ENCODE measurements at regions not wholly inside any gene's neighbourhood (a gene's known extent, or its start where the extent isn't known, plus 50 kb on each side); places are given as distances from the start of the nearest gene placed in this dataset.

DNA sequence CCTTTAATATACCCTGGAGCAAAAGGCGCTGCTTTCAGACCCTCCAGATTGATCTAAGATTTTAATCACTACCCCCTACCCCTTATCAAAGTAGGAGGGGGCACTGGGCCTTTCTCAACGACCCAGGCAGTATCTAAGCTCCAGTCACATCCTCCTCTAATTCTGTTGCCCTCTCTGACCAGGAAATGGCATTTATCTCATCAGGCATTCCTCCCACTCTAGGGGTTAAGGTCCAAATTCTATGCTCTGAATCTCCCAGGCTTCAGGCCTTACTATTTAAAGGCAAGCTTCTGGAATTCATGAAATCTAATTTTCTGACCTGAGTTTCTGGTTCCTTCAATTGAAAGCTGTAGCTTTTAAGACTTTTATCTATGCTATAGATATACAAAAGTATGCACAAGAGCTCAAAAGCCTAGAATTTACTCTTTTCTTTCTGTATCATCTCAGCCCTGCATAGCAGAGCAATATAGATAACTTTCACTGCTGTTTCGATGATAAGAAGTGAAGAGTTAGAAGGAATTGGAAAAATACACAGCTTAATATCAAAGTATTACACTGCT is 622.9 kb downstream of the RPS29 start:
- no peak for DNase-seq (ENCODE audit: low spot score)
- in situ Hi-C loops (cut with MboI; ENCODE audit: low pct_unique_long_range_greater_than_20kb, low sequenced_read_pairs, unreplicated experiment), result no loop called here
- no peak for TF ChIP-seq CTCF (IDR thresholded peaks at IDR 0.05; ENCODE audit: extremely low read depth, insufficient read depth, missing control alignments)

- in situ Hi-C loops (cut with MboI; ENCODE audit: low pct_unique_long_range_greater_than_20kb, low sequenced_read_pairs, unreplicated experiment), result no loop called here
- no peak for TF ChIP-seq CTCF (IDR thresholded peaks at IDR 0.05; ENCODE audit: extremely low read depth, insufficient read depth, missing control alignments)
- no peak for DNase-seq (ENCODE audit: low spot score)
Observed at GRCh38 chr14:48957486-48957885, 628.7 kb downstream of the RPS29 start.

DNA sequence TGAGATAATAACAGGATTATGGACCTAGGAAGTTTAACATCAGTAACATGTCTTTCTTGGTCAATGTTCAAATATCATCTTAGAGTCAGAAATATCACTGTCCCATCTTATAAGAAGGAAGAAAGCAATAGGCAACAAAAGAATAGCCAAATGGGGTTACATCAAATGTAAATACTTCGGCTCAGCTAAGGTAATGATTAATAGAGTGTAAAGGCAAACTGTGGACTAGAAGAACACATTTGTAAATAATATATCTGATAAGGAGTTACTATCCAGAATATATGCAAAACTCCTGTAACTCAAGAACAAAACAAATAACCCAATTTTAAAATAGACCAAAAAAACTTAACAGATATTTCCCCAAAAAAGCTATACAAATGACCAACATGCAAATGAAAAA is 630.3 kb downstream of the RPS29 start:
- TF ChIP-seq CTCF (IDR thresholded peaks at IDR 0.05; ENCODE audit: extremely low read depth, insufficient read depth, missing control alignments), result no peak
- in situ Hi-C loops (cut with MboI; ENCODE audit: low pct_unique_long_range_greater_than_20kb, low sequenced_read_pairs, unreplicated experiment), result no loop called here
- no peak for DNase-seq (ENCODE audit: low spot score)

DNA sequence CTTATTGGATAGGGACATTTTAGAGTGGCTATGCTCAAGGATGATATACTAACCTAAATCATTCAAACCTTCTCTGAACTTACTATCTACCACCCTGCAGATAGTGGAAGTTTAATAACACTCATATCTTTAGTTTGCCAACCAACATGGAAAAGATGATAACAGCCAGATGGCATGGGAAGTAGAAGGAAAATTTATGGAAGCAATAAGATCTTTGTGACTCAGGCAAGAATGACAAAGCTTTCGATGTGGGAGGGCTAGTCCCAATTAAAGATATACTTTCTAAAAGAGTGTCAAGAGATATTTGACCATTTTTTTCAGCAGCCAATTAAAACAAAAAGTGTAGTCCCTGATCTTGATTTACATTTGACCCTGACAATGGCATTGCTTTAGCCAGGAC is 631.7 kb downstream of the RPS29 start:
- DNase-seq (ENCODE audit: low spot score), result no peak
- no peak for TF ChIP-seq CTCF (IDR thresholded peaks at IDR 0.05; ENCODE audit: extremely low read depth, insufficient read depth, missing control alignments)
- in situ Hi-C loops (cut with MboI; ENCODE audit: low pct_unique_long_range_greater_than_20kb, low sequenced_read_pairs, unreplicated experiment), result no loop called here

- no peak for DNase-seq (ENCODE audit: low spot score)
- in situ Hi-C loops (cut with MboI; ENCODE audit: low pct_unique_long_range_greater_than_20kb, low sequenced_read_pairs, unreplicated experiment), result no loop called here
- TF ChIP-seq CTCF (IDR thresholded peaks at IDR 0.05; ENCODE audit: extremely low read depth, insufficient read depth, missing control alignments), result no peak
Observed at GRCh38 chr14:48944809-48945208, 641.4 kb downstream of the RPS29 start.

DNA sequence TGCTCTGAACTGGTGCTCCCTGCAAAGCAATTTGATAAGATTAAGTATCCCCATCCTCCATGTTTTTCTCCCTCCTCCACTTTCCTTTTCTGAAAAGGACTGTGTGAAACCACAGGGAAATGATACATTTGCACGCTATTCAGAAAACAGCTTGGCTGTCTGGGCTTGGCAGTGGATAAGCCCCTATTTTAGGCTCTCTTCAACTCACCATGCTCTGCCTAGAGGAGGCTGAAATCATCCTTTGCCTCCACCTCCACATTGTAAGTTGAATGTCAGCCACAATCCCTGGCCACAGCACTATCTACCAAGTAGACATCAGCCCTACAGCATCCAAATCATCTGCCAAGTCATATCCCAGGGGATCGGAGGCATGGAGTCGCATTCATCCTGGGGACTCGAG is 642.3 kb downstream of the RPS29 start:
- in situ Hi-C loops (cut with MboI; ENCODE audit: low pct_unique_long_range_greater_than_20kb, low sequenced_read_pairs, unreplicated experiment), result no loop called here
- TF ChIP-seq CTCF (IDR thresholded peaks at IDR 0.05; ENCODE audit: extremely low read depth, insufficient read depth, missing control alignments), result no peak
- DNase-seq (ENCODE audit: low spot score), result no peak
